HepG2 (cell line): ENCODE measurements at regions not wholly inside any gene's neighbourhood (a gene's known extent, or its start where the extent isn't known, plus 50 kb on each side); places are given as distances from the start of the nearest gene placed in this dataset.

Experiments used
- ZSCAN20 ChIP-seq: sonication (generic); formaldehyde crosslinking; IDR thresholded peaks from 2 replicates; pipeline ENCODE4 v1.4.0; 2020; ENCODE audit warnings: missing genetic modification reagents, mild to moderate bottlenecking, borderline replicate concordance
- TF ChIP-seq, protein P1 (sequence below): sonication (generic); formaldehyde crosslinking; IDR thresholded peaks from 2 replicates; pipeline ENCODE4 v1.4.0; 2020; ENCODE audit warnings: mild to moderate bottlenecking, missing genetic modification reagents
- TF ChIP-seq, protein P2 (sequence below): sonication (generic); formaldehyde crosslinking; IDR thresholded peaks from 2 replicates; pipeline ENCODE4 v1.5.0; 2020; ENCODE audit warnings: mild to moderate bottlenecking, missing genetic modification reagents, moderate library complexity
- TF ChIP-seq, protein P3 (sequence below): sonication (generic); formaldehyde crosslinking; IDR thresholded peaks from 2 replicates; pipeline ENCODE4 v1.8.0; 2022; ENCODE audit warnings: missing genetic modification reagents, mild to moderate bottlenecking, borderline replicate concordance
- TF ChIP-seq, protein P4 (sequence below): sonication (generic); formaldehyde crosslinking; conservative IDR thresholded peaks from 2 replicates; pipeline ENCODE4 v1.4.0; 2020; ENCODE audit warnings: mild to moderate bottlenecking, missing genetic modification reagents, moderate library complexity
- TF ChIP-seq, protein P5 (sequence below): sonication (generic); formaldehyde crosslinking; conservative IDR thresholded peaks from 2 replicates; pipeline ENCODE4 v1.4.0; 2020; ENCODE audit warnings: missing genetic modification reagents

DNA sequence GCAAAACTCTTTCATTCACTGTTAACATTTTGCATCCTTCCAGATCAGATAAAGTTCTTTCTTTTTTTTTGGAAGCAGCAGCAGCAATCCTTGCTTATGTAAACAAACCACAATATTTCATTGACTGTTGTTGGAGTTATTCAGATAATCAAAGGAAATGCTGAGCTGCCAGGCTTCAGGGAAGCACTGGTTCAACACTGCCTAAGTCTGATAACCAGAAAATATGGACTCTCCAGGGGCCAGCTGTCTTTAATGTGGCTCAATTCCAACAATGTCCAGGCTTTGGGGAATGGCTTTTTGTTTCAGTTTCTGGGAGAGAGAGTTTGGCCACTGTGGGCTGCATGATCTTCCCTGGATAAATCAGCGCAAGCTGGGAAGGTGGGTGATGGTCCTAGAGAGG lies 354.3 kb downstream of the AKAIN1 start (continued):
- TF ChIP-seq, protein P1, sequence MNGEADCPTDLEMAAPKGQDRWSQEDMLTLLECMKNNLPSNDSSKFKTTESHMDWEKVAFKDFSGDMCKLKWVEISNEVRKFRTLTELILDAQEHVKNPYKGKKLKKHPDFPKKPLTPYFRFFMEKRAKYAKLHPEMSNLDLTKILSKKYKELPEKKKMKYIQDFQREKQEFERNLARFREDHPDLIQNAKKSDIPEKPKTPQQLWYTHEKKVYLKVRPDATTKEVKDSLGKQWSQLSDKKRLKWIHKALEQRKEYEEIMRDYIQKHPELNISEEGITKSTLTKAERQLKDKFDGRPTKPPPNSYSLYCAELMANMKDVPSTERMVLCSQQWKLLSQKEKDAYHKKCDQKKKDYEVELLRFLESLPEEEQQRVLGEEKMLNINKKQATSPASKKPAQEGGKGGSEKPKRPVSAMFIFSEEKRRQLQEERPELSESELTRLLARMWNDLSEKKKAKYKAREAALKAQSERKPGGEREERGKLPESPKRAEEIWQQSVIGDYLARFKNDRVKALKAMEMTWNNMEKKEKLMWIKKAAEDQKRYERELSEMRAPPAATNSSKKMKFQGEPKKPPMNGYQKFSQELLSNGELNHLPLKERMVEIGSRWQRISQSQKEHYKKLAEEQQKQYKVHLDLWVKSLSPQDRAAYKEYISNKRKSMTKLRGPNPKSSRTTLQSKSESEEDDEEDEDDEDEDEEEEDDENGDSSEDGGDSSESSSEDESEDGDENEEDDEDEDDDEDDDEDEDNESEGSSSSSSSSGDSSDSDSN (CRISPR knock-in tag), result no peak
- TF ChIP-seq, protein P2, sequence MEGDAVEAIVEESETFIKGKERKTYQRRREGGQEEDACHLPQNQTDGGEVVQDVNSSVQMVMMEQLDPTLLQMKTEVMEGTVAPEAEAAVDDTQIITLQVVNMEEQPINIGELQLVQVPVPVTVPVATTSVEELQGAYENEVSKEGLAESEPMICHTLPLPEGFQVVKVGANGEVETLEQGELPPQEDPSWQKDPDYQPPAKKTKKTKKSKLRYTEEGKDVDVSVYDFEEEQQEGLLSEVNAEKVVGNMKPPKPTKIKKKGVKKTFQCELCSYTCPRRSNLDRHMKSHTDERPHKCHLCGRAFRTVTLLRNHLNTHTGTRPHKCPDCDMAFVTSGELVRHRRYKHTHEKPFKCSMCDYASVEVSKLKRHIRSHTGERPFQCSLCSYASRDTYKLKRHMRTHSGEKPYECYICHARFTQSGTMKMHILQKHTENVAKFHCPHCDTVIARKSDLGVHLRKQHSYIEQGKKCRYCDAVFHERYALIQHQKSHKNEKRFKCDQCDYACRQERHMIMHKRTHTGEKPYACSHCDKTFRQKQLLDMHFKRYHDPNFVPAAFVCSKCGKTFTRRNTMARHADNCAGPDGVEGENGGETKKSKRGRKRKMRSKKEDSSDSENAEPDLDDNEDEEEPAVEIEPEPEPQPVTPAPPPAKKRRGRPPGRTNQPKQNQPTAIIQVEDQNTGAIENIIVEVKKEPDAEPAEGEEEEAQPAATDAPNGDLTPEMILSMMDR (CRISPR knock-in tag), result no peak
- TF ChIP-seq, protein P3, sequence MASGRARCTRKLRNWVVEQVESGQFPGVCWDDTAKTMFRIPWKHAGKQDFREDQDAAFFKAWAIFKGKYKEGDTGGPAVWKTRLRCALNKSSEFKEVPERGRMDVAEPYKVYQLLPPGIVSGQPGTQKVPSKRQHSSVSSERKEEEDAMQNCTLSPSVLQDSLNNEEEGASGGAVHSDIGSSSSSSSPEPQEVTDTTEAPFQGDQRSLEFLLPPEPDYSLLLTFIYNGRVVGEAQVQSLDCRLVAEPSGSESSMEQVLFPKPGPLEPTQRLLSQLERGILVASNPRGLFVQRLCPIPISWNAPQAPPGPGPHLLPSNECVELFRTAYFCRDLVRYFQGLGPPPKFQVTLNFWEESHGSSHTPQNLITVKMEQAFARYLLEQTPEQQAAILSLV (CRISPR knock-in tag), result no peak
- TF ChIP-seq, protein P4, sequence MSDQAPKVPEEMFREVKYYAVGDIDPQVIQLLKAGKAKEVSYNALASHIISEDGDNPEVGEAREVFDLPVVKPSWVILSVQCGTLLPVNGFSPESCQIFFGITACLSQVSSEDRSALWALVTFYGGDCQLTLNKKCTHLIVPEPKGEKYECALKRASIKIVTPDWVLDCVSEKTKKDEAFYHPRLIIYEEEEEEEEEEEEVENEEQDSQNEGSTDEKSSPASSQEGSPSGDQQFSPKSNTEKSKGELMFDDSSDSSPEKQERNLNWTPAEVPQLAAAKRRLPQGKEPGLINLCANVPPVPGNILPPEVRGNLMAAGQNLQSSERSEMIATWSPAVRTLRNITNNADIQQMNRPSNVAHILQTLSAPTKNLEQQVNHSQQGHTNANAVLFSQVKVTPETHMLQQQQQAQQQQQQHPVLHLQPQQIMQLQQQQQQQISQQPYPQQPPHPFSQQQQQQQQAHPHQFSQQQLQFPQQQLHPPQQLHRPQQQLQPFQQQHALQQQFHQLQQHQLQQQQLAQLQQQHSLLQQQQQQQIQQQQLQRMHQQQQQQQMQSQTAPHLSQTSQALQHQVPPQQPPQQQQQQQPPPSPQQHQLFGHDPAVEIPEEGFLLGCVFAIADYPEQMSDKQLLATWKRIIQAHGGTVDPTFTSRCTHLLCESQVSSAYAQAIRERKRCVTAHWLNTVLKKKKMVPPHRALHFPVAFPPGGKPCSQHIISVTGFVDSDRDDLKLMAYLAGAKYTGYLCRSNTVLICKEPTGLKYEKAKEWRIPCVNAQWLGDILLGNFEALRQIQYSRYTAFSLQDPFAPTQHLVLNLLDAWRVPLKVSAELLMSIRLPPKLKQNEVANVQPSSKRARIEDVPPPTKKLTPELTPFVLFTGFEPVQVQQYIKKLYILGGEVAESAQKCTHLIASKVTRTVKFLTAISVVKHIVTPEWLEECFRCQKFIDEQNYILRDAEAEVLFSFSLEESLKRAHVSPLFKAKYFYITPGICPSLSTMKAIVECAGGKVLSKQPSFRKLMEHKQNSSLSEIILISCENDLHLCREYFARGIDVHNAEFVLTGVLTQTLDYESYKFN (CRISPR knock-in tag), result no peak
- TF ChIP-seq, protein P5, sequence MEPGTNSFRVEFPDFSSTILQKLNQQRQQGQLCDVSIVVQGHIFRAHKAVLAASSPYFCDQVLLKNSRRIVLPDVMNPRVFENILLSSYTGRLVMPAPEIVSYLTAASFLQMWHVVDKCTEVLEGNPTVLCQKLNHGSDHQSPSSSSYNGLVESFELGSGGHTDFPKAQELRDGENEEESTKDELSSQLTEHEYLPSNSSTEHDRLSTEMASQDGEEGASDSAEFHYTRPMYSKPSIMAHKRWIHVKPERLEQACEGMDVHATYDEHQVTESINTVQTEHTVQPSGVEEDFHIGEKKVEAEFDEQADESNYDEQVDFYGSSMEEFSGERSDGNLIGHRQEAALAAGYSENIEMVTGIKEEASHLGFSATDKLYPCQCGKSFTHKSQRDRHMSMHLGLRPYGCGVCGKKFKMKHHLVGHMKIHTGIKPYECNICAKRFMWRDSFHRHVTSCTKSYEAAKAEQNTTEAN (CRISPR knock-in tag), result no peak
- no peak for TF ChIP-seq ZSCAN20 (CRISPR knock-in tag)
